SK-N-SH (cell line): ENCODE measurements at regions not wholly inside any gene's neighbourhood (a gene's known extent, or its start where the extent isn't known, plus 50 kb on each side); places are given as distances from the start of the nearest gene placed in this dataset.

ENCODE experiments used
- CTCF ChIA-PET: fragments of 300-600, 350-600 bp; formaldehyde crosslinking; extraction: SDS; loops from one replicate; lab custom pipeline; 2021; lab: Yijun Ruan, JAX
- POLR2A ChIA-PET: fragments of 350-600 bp; sonication (Branson Sonifier 250); formaldehyde crosslinking; extraction: SDS; loops from one replicate; lab custom pipeline; 2020; ENCODE audit warnings: antibody characterized with exemption, inconsistent platforms; lab: Yijun Ruan, JAX
- DNase-seq: peaks from one replicate; pipeline ENCODE4 v3.0.0; 2012
- H2AFZ ChIP-seq: fragments of 200-600 bp; sonication (generic); 2 replicates; pipeline ENCODE4 v1.8.1; 2016; ENCODE audit warnings: antibody characterized with exemption, mild to moderate bottlenecking, low read depth
- H3F3A ChIP-seq: fragments of 200-600 bp; sonication (generic); replicated peaks from 2 replicates; pipeline ENCODE3; 2016; ENCODE audit warnings: antibody characterized with exemption, mild to moderate bottlenecking; ENCODE audit not compliant: insufficient read depth
- H3K27ac ChIP-seq, 2 experiments: fragments of 200-500 bp in 1 of 2; fragments of 200-600 bp in 1 of 2; sonication (Bioruptor generic) in 1 of 2; sonication (generic), shearing (Covaris generic) in 1 of 2; 2 replicates each; pipeline versions ENCODE4 v1.5.1 to v1.6.1; 2014 to 2016; ENCODE audit warnings: low read depth in 2 of 2, inconsistent platforms in 1 of 2, low read length in 1 of 2, mild to moderate bottlenecking in 1 of 2, mixed read lengths in 1 of 2
- H3K27me3 ChIP-seq: fragments of 200-600 bp; sonication (generic), shearing (Covaris generic); 2 replicates; pipeline ENCODE4 v1.6.1; 2016; ENCODE audit warnings: mixed run types; ENCODE audit not compliant: insufficient read depth
- H3K36me3 ChIP-seq, 2 experiments: fragments of 200-500 bp in 1 of 2; fragments of 200-600 bp in 1 of 2; sonication (Bioruptor generic) in 1 of 2; sonication (generic) in 1 of 2; replicated peaks in 1 of 2; 2 replicates each; pipeline versions ENCODE3 to v1.5.1; 2014 to 2016; ENCODE audit warnings: low read length in 1 of 2, mild to moderate bottlenecking in 1 of 2; ENCODE audit not compliant: insufficient read depth in 2 of 2, control insufficient read depth in 1 of 2
- H3K4me1 ChIP-seq, 2 experiments: fragments of 200-500 bp in 1 of 2; fragments of 200-600 bp in 1 of 2; sonication (Bioruptor generic) in 1 of 2; sonication (generic), shearing (Covaris generic) in 1 of 2; 2 replicates each; pipeline versions ENCODE4 v1.5.1 to v1.6.1; 2014 to 2016; ENCODE audit warnings: low read depth in 1 of 2, low read length in 1 of 2, mixed run types in 1 of 2; ENCODE audit not compliant: insufficient read depth in 2 of 2, control insufficient read depth in 1 of 2
- H3K4me2 ChIP-seq: fragments of 200-600 bp; sonication (generic), shearing (Covaris generic); 2 replicates; pipeline ENCODE4 v1.6.1; 2017; ENCODE audit warnings: mixed run types
- H3K4me3 ChIP-seq, 2 experiments: fragments of 200-500 bp in 1 of 2; fragments of 200-600 bp in 1 of 2; sonication (Bioruptor generic) in 1 of 2; sonication (generic), shearing (Covaris generic) in 1 of 2; 2 replicates each; pipeline versions ENCODE4 v1.5.1 to v1.8.1; 2014 to 2016; ENCODE audit warnings: low read depth in 2 of 2, inconsistent platforms in 1 of 2, low read length in 1 of 2, mild to moderate bottlenecking in 1 of 2, mixed read lengths in 1 of 2, moderate library complexity in 1 of 2
- H3K79me2 ChIP-seq: fragments of 200-600 bp; sonication (generic); 2 replicates; pipeline ENCODE4 v1.8.1; 2017; ENCODE audit warnings: mild to moderate bottlenecking; ENCODE audit not compliant: insufficient read depth
- H3K9ac ChIP-seq: fragments of 200-600 bp; sonication (generic); 2 replicates; pipeline ENCODE4 v1.6.1; 2017; ENCODE audit warnings: mixed run types
- H3K9me2 ChIP-seq: fragments of 200-600 bp; sonication (generic); 2 replicates; pipeline ENCODE4 v1.6.1; 2017; ENCODE audit warnings: mixed run types
- H3K9me3 ChIP-seq: fragments of 200-600 bp; sonication (generic); 2 replicates; pipeline ENCODE4 v1.6.1; 2017; ENCODE audit warnings: mixed run types, mild to moderate bottlenecking, moderate library complexity
- H4K20me1 ChIP-seq: fragments of 200-600 bp; sonication (generic); 2 replicates; pipeline ENCODE4 v1.6.1; 2017; ENCODE audit warnings: mild to moderate bottlenecking, mixed run types; ENCODE audit not compliant: insufficient read depth
- CHD2 ChIP-seq: fragments of 150-350 bp; IDR thresholded peaks from 2 replicates; pipeline ENCODE4 v1.6.1; 2018; ENCODE audit warnings: low read length; ENCODE audit not compliant: partially characterized antibody
- EP300 ChIP-seq, 2 experiments: IDR thresholded peaks; 2 replicates each; pipeline versions ENCODE4 v1.4.0 to v1.6.1; 2012; ENCODE audit warnings: borderline replicate concordance in 1 of 2, low read depth in 1 of 2, low read length in 1 of 2
- FOXJ3 ChIP-seq: sonication (generic); formaldehyde crosslinking; IDR thresholded peaks from 2 replicates; pipeline ENCODE4 v1.5.1; 2020; ENCODE audit warnings: mild to moderate bottlenecking, missing genetic modification reagents
- GATA2 ChIP-seq: sonication (generic); formaldehyde crosslinking; IDR thresholded peaks from 2 replicates; pipeline ENCODE4 v1.5.0; 2020; ENCODE audit warnings: mild to moderate bottlenecking, missing genetic modification reagents
- JUND ChIP-seq: IDR thresholded peaks from 2 replicates; pipeline ENCODE4 v1.4.0; 2012
- NFIC ChIP-seq: IDR thresholded peaks from 2 replicates; pipeline ENCODE4 v1.4.0; 2012; ENCODE audit warnings: borderline replicate concordance
- PBX3 ChIP-seq: IDR thresholded peaks from 2 replicates; pipeline ENCODE4; 2012
- RCOR1 ChIP-seq: fragments of 150-350 bp; IDR thresholded peaks from 2 replicates; pipeline ENCODE4 v1.6.1; 2017; ENCODE audit warnings: antibody characterized with exemption, low read length
- RFX5 ChIP-seq: IDR thresholded peaks from 2 replicates; pipeline ENCODE4 v1.6.1; 2012; ENCODE audit warnings: mild to moderate bottlenecking, improper control_type of control experiment, low read length
- YY1 ChIP-seq: IDR thresholded peaks from 2 replicates; pipeline ENCODE4 v1.4.0; 2012; ENCODE audit warnings: low read depth, mild to moderate bottlenecking
- WGBS: methylation state at CpG from one replicate; pipeline ENCODE4 v1.1.6; 2017; ENCODE audit warnings: low lambda C conversion rate; 5-methylcytosine and 5-hydroxymethylcytosine counted together

GRCh38 chr5:93048858-93049257 is 532.2 kb downstream of the NR2F1-AS1 start:
- H4K20me1 ChIP-seq = no peaks in the 10 kb centered on the region
- no peaks in the 10 kb centered on the region for H3K79me2 ChIP-seq
- DNase-seq = no peak
- no peaks in the 10 kb centered on the region for H3K27me3 ChIP-seq
- no peaks in the 10 kb centered on the region for H3K9me3 ChIP-seq
- H3K9me2 ChIP-seq = no peaks in the 10 kb centered on the region
- no peak for TF ChIP-seq EP300 (IDR thresholded peaks at IDR 0.05; ENCODE audit: borderline replicate concordance in 1 of 2, low read depth in 1 of 2, low read length in 1 of 2)
- no peak for TF ChIP-seq FOXJ3
- TF ChIP-seq, all 33 proteins: peak for 0
- Histone ChIP-seq H3K9ac (no peak overlapping the region), H3F3A (no peaks in the 10 kb centered on the region), H2AFZ (no peak overlapping the region), H3K36me3 (no peaks in the 10 kb centered on the region), H3K4me2 (no peak overlapping the region), H3K4me1 (peaks cover 0 to 5% of the 10 kb centered on the region in 2 experiments; a peak in 1 of 4 replicates), H3K27ac (no peak overlapping the region), H3K4me3 (no peak overlapping the region)
- CTCF ChIA-PET = no interaction called here
- POLR2A ChIA-PET = no interaction called here
- 99% methylated on average over 2 of the region's 2 CpGs for WGBS

GRCh38 chr5:93044859-93045666 is 536.0 kb downstream of the NR2F1-AS1 start:
- Histone ChIP-seq H3K4me1 (peaks cover 0 to 5% of the 10 kb centered on the region in 2 experiments; a peak in 1 of 4 replicates), H3K4me3 (no peak overlapping the region), H3K79me2 (no peaks in the 10 kb centered on the region), H4K20me1 (no peaks in the 10 kb centered on the region), H3K9me3 (no peaks in the 10 kb centered on the region), H3K27me3 (no peaks in the 10 kb centered on the region), H3K9ac (no peak overlapping the region), H2AFZ (no peak overlapping the region), H3K4me2 (no peak overlapping the region), H3K36me3 (no peaks in the 10 kb centered on the region), H3K9me2 (peaks cover 4% of the 10 kb centered on the region; the same call in 1 of the 2 replicates), H3F3A (no peaks in the 10 kb centered on the region), H3K27ac (0 out of 4 replicates have a peak overlapping the region, but pooled peaks of 1 of the 2 experiments have one; percentile 39)
- ChIA-PET CTCF (interaction anchor here (1.0 kb wide), 1 partner anchor 756 kb away, joined by 3 read pairs; no protein-coding TSS in a partner anchor), POLR2A (interaction anchor here (0.6 kb wide), 1 partner anchor 87 kb away, joined by 3 read pairs; no protein-coding TSS in a partner anchor)
- DNase-seq = peak; percentile 33
- TF ChIP-seq RCOR1 = peak; percentile 71; the same call in 1 of the 2 replicates
- TF ChIP-seq RFX5 = no peak
- TF ChIP-seq CHD2 = no peak
- TF ChIP-seq PBX3 = no peak
- peak in 1 of 2 experiments; percentile 66; a peak in 1 of 4 replicates for TF ChIP-seq EP300 (IDR thresholded peaks at IDR 0.05; ENCODE audit: borderline replicate concordance in 1 of 2, low read depth in 1 of 2, low read length in 1 of 2)
- TF ChIP-seq NFIC = no peak
- peak; percentile 96 for TF ChIP-seq GATA2
- TF ChIP-seq YY1 = no peak
- TF ChIP-seq JUND = no peak
- 57% methylated on average over 1 of the region's 1 CpG for WGBS
